ENCODE measurements at regions not wholly inside any gene's neighbourhood (a gene's known extent, or its start where the extent isn't known, plus 50 kb on each side); places are given as distances from the start of the nearest gene placed in this dataset.

- no peak for DNase-seq
Measured at GRCh38 chr9:91100878-91101450, 260.8 kb downstream of the AUH start.

DNA sequence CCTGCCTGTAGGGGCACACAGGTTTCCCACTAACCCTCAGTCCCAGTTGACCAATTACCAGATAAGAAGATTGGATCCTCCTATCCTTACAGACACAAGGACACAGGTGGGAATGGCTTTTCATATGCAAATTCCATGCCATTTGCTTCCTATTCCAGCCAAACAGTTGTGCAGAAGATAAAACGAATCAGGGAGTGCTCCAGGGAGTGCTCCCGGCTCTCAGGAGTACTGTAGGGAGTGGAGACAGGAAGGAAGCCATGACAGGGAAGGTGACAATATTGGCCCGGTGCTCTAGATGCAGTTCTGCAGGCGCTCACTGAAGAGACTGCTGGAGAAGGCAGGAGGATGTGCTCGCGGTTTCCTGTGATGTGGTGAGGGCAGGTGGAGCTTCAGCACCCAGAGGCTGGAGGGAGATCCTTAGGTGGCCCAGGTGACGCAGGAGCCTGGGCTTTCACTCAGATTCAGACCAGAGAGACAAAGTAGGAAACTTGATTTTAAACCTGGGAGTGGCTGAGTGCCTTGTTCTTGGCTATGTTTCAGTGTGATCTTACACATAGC lies 260.0 kb downstream of the AUH start:
- DNase-seq, result no peak

- DNase-seq, result no peak
Measured at GRCh38 chr9:91102269-91102668, 259.4 kb downstream of the AUH start.

GRCh38 chr9:91103931-91104330 lies 257.8 kb downstream of the AUH start:
- no peak for DNase-seq

DNA sequence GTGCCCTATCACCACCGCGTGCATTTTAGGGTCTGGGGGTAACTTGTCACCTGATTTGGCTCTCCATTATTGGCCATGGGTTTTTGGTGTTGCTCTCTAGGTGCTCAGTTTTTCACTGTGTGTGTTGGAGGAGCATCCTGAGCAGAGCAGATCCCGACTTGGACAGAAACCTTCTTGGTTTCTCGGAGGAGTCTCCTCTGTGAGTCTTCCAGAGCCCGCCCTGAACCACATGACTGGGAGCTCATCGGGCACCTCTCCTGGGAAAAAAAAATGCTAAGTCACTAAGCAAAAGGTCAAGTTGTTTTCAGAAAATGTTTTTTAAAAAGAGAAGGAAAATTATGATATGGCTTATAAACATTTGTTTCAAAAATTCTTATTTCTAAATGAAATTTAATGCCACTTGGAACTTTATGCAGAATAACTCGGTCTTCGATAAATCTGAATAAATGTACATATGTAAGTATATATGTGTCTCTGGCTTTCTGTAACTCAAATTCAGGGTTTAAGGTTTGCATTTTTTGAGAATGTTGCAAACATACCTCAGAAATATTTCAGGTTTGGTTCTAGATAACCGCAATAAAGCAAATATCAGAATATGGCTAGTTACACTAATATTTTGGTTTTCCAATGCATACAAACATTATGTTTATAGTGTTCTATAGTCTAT lies 255.2 kb downstream of the AUH start:
- no peak for DNase-seq

DNA sequence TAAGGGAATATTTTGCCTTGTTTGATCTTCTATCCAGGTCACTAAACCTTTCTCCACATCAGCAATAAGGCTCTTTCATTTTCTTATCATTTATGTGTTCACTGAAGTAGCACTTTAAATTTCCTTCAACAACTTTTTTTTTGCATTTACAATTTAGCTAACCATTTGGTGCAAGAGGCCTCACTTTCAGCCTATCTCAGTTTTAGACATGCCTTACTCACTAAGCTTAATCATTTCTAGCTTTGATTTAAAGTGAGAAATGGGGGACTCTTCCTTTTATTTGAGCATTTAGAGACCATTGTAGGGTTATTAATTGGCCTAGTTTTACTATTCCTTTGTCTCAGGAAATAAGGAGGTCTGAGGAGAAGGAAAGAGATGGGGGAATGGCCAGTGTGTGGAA lies 250.5 kb downstream of the AUH start:
- no peak for DNase-seq

- DNase-seq, result no peak
Measured at GRCh38 chr9:91111876-91112275, 249.8 kb downstream of the AUH start.

- DNase-seq, result no peak
Measured at GRCh38 chr9:91113016-91113415, 248.7 kb downstream of the AUH start.

DNA sequence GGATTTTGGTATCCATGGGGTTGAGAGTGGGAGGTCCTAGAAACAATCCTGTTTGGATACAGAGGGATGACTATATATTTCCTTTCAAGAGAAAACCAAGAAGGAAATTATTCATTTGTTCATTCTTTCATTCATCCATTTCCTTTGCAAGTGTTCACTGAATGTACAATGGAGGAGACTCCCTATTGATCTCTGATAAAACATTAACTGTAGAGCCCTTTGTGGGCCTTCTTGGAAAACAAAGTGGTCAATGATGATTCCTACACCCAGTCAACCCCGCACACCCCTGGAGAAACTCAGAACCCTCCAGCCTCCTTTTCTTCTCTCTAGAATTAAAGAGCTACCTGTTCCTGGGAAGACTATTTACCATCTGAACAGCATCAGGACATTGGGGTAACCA lies 247.3 kb downstream of the AUH start:
- DNase-seq, result no peak

GRCh38 chr9:91116211-91116610 lies 245.5 kb downstream of the AUH start:
- no peak for DNase-seq

GRCh38 chr9:91116711-91117110 lies 245.0 kb downstream of the AUH start:
- DNase-seq, result no peak

GRCh38 chr9:91117474-91117891 lies 244.2 kb downstream of the AUH start:
- DNase-seq, result no peak

DNA sequence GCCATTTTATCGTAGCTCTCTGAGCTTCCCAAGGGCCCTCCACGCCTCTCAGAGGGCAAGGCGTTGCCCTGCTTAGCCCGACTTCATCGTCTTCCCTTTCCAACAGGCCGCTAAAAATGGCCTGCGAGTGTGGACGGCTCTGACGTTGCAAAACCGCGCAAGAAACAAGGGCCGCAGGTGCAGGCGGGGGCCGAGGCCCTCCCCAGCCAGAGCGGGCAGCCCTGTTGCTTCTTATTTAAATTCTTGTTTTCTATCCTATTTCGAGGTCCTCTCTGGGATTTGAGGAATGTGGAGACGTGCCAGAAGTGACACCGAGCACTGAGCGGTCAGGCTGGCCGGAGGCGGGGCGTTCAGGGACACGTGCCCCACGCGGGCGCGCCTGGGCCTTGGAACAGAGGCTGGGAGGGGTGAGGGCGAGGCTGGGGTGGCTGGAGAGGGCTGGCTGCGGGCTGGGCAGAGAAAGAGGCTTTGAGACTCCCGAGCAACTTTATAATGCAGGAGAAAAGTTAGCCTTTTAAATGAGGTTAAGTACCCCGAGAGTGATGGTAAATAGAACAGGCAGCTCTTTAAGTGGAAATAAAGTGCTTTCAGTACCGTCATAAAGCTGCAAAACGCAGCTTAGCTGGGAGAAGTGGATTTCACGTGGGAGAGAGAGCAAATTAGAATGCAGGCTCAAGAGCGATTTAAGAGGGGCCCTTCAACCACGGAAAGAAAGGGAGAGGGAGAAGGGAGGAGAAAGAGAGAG lies 243.6 kb downstream of the AUH start:
- DNase-seq, result peak; percentile 85

DNA sequence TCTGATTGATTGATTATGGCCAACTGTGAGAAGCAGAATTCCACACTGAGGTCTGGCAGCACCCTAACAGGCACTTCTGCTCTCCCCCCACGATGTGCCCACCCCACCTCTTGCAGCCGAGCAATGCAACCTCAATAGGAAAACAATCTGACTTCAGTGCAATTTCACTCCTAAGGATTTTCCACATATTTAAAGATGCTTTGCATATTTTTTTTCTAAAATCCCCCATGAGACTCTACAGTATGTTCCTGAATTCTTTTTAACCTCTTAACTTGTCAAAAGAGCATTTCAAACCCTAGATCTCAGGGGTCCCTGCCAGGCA lies 243.1 kb downstream of the AUH start:
- no peak for DNase-seq

GRCh38 chr9:91119142-91119541 lies 242.6 kb downstream of the AUH start:
- no peak for DNase-seq

DNA sequence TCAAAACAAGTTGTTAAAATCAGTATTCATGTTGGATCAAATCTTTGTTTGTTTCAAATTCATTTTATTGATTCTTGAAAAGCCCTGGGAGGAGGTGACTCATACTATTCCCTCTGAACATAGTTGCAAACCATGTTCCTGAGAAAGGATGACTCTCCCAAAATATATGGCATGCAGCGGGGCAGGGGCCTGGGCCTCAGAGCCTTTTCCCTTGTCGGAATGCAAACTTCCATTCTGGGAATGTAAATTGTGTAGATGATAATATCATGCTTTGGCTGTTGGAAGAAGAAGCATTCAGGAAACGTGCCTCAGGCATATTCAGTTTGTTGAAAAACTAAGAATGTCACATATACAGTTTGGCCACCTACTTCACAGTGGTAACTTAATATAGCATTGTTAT lies 242.0 kb downstream of the AUH start:
- DNase-seq, result no peak

DNA sequence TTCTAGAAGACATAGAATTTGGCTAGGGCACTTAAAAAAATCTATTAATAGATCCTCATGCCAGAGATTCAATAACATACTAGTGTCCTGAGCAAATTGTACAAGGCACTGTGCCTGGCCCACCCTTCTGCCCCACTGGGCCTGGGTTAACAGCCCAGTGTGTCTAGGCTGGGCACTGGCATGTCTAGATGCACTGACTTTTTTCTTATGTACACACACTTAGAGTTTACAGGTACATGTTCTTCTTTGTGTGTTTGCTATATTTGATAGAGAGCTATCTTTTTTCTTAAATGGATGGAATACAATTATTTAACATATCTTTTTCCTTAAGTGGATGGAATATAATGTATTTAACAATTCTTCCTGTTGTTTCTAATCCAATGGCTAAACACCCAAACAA lies 241.5 kb downstream of the AUH start:
- no peak for DNase-seq

DNA sequence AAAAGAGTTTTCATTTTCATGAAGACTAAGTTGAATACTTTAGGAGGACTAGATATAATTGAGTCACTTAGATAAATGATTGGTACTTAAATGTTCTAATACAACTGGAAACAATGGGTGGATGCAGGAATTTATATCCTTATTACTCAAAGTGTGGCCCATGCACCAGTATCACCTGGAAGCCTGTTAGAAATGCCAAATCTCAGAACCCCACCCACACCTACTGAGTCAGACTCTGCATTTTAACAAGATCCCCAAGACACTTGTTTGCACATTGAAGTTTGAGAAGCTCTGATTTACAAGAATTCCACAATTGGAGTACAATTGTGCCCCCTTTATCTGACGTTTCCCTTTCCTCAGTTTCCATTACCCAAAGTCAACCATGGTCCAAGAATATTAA lies 239.0 kb downstream of the AUH start:
- DNase-seq, result no peak

GRCh38 chr9:91126761-91127445 lies 234.8 kb downstream of the AUH start:
- no peak for DNase-seq

DNA sequence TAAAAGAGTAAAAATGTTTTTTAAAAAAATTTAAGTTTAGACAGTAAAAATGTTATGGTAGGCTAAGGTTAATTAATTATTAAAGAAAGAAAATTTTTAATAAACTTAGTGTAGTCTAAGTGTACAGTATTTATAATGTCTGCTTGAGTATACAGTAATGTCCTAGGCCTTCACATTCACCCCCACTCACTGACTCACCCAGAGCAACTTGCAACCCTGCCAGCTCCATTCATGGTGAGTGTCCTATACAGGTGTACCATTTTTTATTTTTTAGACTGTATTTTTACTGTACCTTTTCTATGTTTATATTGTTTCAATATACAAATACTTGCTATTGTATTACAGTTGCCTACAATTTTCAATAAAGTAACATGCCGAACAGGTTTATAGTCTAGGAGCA lies 234.1 kb downstream of the AUH start:
- DNase-seq, result no peak

- DNase-seq, result no peak
Measured at GRCh38 chr9:91130796-91131318, 230.9 kb downstream of the AUH start.

- no peak for DNase-seq
Measured at GRCh38 chr9:91131433-91131839, 230.3 kb downstream of the AUH start.
